GM20000 (cell line): ENCODE measurements at regions not wholly inside any gene's neighbourhood (a gene's known extent, or its start where the extent isn't known, plus 50 kb on each side); places are given as distances from the start of the nearest gene placed in this dataset.
"Not testable (repeated sequence)": the region's sequence is repeated elsewhere in the genome, so short reads cannot be mapped to it uniquely, and the experiment has no call there.

ENCODE experiments used
- DNase-seq: peaks from one replicate; pipeline ENCODE4 v3.0.0; 2012; ENCODE audit warnings: low spot score
- CTCF ChIP-seq: IDR thresholded peaks from 2 replicates; pipeline ENCODE4 v1.5.1; 2012; ENCODE audit warnings: mild to moderate bottlenecking, control low read depth; ENCODE audit errors: extremely low read depth, missing control alignments

DNA sequence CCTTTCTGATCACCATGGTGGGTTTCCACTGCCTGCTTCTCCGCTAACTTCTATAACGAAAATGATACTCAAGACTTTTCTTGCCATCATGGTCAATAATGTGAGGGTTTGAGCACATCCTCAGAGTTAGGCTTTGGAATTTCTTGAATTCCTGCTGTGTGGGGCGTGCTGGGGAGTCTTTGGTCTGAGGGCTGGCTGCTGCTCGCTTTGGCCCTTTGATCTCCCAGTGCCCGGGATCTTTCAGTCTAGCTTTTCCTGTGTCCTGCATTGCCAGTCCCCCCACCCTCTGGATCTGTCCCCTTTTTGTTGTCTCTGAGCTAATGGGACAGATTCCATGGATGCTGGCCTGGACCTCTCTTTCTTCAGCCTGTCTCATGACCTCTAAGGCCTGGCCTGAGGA is 182.6 kb downstream of the NPIPA7 start:
- DNase-seq: not testable (repeated sequence)

GRCh38 chr16:16563962-16564361 is 185.0 kb downstream of the NPIPA7 start:
- DNase-seq: not testable (repeated sequence)

- not testable (repeated sequence) for DNase-seq
Observed at GRCh38 chr16:16565326-16565725, 186.4 kb downstream of the NPIPA7 start.

GRCh38 chr16:16570055-16570454 is 191.1 kb downstream of the NPIPA7 start:
- not testable (repeated sequence) for DNase-seq

GRCh38 chr16:16570874-16571273 is 191.9 kb downstream of the NPIPA7 start:
- DNase-seq: not testable (repeated sequence)

DNA sequence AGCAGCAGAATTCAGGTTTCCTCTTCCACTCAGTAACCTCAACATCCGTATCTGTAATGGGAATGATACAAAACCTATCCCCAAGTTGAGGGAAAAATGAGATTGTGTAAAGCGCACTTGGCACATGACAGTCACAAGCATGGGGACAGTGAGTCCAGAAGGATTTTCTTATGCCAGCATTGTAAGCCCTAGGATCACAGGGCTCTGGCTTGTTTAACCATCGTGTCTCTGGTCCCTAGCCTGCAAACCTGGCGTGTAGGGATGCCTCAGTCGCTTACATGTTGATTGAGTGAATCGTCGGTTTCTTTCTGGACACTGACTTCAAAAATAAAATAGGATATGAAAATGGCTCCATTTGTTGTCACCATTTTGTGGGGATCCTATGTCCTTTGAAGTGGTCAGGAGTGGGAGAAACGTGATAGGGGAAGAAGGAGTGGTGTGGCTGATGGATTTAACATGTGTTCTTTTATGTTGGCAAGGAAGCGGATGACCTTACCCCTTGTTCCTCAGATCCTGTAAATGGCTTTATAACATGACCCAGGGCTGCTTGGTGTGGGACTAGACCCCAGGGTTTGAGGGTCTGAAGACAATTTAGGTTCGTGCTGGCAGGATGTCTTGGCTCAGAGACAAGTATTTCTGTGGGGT is 193.3 kb downstream of the NPIPA7 start:
- not testable (repeated sequence) for DNase-seq

- not testable (repeated sequence) for DNase-seq
Observed at GRCh38 chr16:16577062-16577461, 198.1 kb downstream of the NPIPA7 start.

- no peak for TF ChIP-seq CTCF
- no peak for DNase-seq
Observed at GRCh38 chr16:16578701-16579100, 199.8 kb downstream of the NPIPA7 start.

- not testable (repeated sequence) for DNase-seq
Observed at GRCh38 chr16:16582916-16583315, 204.0 kb downstream of the NPIPA7 start.

- DNase-seq: not testable (repeated sequence)
Observed at GRCh38 chr16:16586073-16586651, 207.2 kb downstream of the NPIPA7 start.

DNA sequence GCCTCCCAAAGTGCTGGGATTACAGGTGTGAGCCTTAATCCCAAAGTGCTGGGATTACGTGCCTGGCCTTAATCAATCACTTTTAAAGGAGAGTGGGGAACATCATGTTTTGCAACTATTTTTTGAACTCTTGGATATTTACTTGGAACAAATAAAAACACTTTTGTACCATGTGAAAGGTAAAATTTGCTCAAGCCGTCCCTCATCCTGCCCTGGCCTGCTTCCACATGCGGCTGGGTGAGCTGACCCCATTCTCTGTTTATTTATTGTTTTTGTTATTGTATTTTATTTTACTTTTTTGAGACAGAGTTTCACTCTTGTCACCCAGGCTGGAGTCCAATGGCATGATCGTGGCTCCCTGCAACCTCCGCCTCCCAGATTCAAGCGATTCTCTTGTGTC is 208.0 kb downstream of the NPIPA7 start:
- not testable (repeated sequence) for DNase-seq

GRCh38 chr16:16588436-16588835 is 209.5 kb downstream of the NPIPA7 start:
- not testable (repeated sequence) for DNase-seq

DNA sequence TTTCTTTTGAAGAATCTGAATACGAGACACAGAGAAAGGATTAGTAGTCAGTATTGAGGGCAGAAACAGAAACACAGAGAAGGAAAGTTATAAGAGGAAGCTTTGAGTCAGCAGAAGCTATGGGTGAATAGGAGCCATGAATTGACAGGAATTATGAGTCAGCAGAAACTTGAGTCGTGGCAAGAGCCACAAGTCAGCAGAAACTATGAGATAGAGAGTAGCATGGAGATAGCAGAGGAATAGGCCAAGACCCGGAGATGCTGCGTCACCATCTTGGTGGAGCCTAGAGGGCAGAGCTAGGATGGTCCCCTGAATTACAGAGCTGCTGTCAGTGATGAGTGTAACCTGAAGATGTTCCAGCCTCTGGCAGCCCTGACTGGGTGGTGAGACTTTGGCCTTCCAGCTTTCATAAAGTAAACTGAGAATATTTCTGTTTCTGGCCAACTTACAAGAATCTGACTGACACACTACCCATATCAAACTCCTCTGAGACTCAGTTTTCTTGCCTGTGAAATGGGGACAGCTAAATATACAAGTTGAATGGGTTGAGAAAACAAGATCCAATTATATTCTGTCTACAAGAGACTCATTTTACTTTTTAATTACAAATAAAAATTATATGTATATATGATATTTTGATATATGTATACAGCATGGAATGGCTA is 211.8 kb downstream of the NPIPA7 start:
- not testable (repeated sequence) for DNase-seq

DNA sequence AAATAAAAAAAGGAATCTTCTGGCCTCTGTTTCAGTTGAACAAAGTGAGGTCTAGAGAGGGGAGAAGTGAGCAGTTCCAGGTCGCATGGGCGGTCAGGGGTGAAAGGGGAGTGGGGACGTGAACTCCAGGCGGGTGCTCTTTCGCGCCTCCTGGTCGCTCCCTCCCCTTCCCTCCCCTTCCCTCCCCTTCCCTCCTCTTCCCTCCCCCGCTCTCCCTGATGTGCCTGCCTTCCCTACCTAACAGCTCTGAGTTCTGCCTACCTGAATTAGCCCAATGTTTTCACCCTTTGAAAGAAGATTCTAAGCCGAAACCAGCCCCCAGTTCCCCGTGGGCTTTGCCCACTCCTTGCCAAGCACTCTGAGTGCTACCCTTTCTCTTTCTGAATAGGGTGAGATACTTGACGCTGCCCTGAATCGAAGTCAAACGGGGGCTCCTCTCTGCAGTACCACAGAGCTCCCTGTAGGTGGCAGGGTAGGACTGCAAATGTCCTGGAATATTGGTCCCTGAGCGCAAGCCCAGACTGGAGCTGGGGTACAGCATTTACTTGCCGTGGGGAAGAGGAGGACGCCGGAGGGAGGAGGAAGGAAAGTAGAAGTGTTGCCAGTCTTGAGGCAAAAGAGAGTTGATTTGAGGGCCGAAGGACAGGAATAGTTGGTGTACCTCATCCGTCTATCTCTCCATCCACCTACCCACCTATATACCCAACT is 214.4 kb downstream of the NPIPA7 start:
- DNase-seq: not testable (repeated sequence)

DNA sequence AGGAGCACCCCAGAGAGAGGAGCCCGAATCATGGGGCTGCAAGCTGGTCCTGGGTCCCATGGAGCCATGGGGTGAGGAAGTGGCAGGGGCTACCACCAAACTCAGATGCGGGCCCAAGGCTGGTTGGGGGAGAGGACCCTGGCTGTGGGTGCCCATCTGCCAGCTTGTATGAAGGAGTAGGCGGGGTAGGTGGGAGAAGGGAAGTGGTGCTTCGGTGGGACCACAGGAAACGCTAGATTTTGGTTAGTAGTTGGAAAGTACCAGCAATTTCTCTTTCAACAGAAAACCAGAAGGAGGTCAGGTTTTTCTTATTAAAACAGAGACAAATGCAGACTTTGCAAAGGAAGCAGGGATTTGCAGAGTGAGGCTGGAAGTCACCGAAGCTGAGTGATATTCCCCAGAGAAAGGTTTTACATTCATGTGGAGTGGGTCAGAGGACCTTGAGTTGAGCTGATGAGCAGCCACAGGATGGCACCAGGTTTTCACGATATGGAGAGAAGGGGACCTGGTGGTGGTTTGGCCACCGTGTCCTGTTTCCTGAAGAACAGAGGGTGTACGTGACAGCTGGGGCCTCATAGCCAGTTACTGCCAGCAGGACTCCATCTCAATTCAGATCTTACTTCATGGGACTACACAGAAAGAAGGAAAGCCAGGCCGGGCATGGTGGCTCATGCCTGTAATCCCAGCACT is 216.2 kb downstream of the NPIPA7 start:
- DNase-seq: not testable (repeated sequence)

DNA sequence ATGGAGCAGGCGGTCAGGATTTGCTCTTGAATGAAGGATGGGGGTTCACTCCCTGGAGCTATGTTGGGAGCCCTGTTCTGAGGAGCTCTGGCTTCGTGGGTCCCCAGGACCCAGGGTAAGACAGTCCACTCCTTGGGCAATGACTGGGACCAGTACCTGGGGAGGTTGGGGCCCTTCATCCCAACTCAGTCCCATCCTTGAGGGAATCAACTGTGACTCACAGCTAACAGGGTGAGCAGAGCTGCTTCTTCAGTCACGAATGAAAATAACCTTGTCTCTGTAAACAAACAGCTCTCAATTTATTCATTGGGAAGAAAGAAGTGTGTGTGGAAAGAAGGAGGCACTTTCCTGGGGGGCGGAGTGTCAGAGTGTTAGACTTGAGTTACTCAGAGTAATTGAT is 222.3 kb downstream of the NPIPA7 start:
- not testable (repeated sequence) for DNase-seq

DNA sequence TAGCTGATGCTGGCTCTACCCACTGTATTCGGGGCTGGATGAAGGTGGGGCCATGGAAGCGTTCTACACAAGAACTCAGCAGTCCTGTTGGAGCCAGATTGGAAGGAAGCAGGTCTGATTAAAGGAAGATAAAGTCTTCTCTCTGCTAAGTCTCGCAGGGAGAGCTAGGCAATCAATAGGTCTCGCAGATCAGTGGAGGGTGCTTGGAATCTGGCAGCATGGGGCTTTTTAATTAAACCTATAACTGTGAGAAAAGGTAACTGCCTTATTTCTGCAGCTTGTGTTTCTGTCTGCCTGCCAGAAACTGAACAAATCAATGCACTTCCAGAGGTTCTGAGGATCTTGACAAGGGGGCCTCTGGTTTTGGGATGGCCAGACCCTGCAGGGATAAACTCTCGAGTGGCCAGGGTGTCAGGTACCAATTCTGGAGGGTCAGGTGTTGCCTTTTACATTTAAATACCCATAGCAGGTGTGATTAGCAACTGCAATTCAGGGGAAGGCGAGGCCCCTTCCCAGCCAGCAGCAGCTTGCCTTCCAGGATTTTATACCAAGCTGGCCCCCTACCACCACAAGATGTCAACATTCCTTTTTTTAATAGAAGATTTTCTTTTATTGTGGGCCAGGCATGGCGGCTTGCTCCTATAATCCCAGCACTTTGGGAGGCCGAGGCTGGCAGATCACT is 228.6 kb downstream of the NPIPA7 start:
- DNase-seq: not testable (repeated sequence)

DNA sequence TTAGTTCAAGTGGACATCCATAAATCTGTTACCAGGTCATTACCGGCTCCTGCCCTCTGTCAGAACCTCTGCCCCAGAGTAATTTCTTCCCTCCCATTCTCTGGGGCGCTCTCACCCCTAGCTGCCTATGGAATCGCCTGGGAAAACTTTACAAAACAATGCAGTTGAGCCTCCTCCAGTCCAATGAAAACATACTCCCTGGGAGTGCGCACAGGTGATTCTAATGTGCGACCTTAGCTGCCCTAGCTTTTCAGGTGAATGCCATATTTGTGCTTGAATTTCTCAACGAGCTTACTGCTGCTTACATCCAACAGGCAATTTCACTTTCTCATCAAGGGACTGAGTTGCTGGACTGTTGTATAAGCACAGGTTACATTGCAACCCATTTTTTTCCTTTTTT is 230.7 kb downstream of the NPIPA7 start:
- DNase-seq: not testable (repeated sequence)

DNA sequence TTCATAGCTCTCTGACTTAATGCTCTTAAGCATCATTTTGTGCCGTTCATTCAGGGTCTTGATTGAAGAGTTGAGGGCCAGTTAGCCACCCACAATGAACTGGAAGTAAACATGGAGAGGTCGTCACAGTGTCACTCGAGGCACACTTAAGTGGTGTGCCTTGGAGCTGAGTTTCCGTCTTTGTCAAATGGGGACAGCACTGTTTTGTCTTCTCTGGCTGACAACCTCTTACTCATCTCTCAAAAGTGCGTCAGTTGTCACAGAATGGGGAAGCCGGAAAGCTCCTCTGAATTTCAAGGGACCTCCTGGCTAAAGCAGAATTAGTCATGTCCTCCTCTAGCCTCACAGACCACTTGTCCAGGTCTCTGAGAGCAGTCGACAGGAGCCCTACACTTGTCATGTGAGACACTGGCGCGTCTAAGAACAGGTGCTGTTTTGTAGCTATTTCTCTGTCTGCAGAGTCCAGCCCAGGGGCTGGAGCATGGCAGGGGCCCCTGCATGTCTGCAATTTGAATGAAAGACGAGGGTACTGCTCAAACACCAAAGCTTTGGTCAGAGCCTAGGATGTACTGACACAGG is 231.5 kb downstream of the NPIPA7 start:
- DNase-seq: not testable (repeated sequence)
